DND-41 (cell line): ENCODE measurements at regions not wholly inside any gene's neighbourhood (a gene's known extent, or its start where the extent isn't known, plus 50 kb on each side); places are given as distances from the start of the nearest gene placed in this dataset.

Experiments used
- ATAC-seq: fragments of 200-7000 bp; cut with Tn5 transposase; 3 replicates; pipeline ENCODE4 v1.9.1; 2021; ENCODE audit warnings: low read depth; ENCODE audit not compliant: insufficient read depth
- DNase-seq: peaks from one replicate; pipeline ENCODE4 v3.0.0-alpha.2; 2020
- H2AFZ ChIP-seq: 2 replicates; pipeline ENCODE4 v1.6.0; 2012; ENCODE audit warnings: low read depth, low read length
- H3K27ac ChIP-seq: 2 replicates; pipeline ENCODE4 v1.5.1; 2012; ENCODE audit warnings: low read length, inconsistent platforms
- H3K27me3 ChIP-seq: fragments of 200-600 bp; sonication (generic); 2 replicates; pipeline ENCODE4 v1.6.0; 2012; ENCODE audit warnings: low read length, mild to moderate bottlenecking, inconsistent platforms; ENCODE audit not compliant: insufficient read depth, poor library complexity
- H3K36me3 ChIP-seq: 2 replicates; pipeline ENCODE4 v1.5.1; 2012; ENCODE audit warnings: low read length, inconsistent platforms; ENCODE audit not compliant: insufficient read depth
- H3K4me1 ChIP-seq: 2 replicates; pipeline ENCODE4 v1.5.1; 2012; ENCODE audit warnings: mild to moderate bottlenecking, low read length; ENCODE audit not compliant: insufficient read depth
- H3K4me2 ChIP-seq: 2 replicates; pipeline ENCODE4 v1.6.0; 2012; ENCODE audit warnings: mild to moderate bottlenecking, moderate library complexity, low read length, inconsistent platforms; ENCODE audit not compliant: insufficient read depth
- H3K4me3 ChIP-seq, 2 experiments: fragments of 200-600 bp in 1 of 2; shearing (Covaris generic) in 1 of 2; 2 replicates each; pipeline ENCODE4 v1.5.1; 2012 to 2016; ENCODE audit warnings: inconsistent platforms in 2 of 2, low read length in 2 of 2, mild to moderate bottlenecking in 2 of 2, low read depth in 1 of 2, moderate library complexity in 1 of 2
- H3K79me2 ChIP-seq: 2 replicates; pipeline ENCODE4 v1.6.0; 2012; ENCODE audit warnings: low read length, inconsistent platforms; ENCODE audit not compliant: insufficient read depth
- H3K9ac ChIP-seq: 2 replicates; pipeline ENCODE4 v1.6.0; 2012; ENCODE audit warnings: low read depth, mild to moderate bottlenecking, inconsistent platforms, low read length, moderate library complexity
- H3K9me3 ChIP-seq: 2 replicates; pipeline ENCODE4 v1.5.1; 2012; ENCODE audit warnings: low read length, moderate library complexity, mild to moderate bottlenecking, inconsistent platforms; ENCODE audit not compliant: insufficient read depth, severe bottlenecking
- H4K20me1 ChIP-seq: 2 replicates; pipeline ENCODE4 v1.6.0; 2012; ENCODE audit warnings: low read length; ENCODE audit not compliant: insufficient read depth
- CTCF ChIP-seq: IDR thresholded peaks from 2 replicates; pipeline ENCODE4 v1.5.1; 2012; ENCODE audit warnings: borderline replicate concordance, low read length, moderate library complexity, mild to moderate bottlenecking; ENCODE audit not compliant: poor library complexity, severe bottlenecking; ENCODE audit errors: extremely low read depth
- EZH2 ChIP-seq: IDR thresholded peaks from 3 replicates; pipeline ENCODE4 v1.6.1; 2012; ENCODE audit warnings: borderline replicate concordance, low read depth, mild to moderate bottlenecking, moderate library complexity, low read length, inconsistent platforms; ENCODE audit not compliant: severe bottlenecking

DNA sequence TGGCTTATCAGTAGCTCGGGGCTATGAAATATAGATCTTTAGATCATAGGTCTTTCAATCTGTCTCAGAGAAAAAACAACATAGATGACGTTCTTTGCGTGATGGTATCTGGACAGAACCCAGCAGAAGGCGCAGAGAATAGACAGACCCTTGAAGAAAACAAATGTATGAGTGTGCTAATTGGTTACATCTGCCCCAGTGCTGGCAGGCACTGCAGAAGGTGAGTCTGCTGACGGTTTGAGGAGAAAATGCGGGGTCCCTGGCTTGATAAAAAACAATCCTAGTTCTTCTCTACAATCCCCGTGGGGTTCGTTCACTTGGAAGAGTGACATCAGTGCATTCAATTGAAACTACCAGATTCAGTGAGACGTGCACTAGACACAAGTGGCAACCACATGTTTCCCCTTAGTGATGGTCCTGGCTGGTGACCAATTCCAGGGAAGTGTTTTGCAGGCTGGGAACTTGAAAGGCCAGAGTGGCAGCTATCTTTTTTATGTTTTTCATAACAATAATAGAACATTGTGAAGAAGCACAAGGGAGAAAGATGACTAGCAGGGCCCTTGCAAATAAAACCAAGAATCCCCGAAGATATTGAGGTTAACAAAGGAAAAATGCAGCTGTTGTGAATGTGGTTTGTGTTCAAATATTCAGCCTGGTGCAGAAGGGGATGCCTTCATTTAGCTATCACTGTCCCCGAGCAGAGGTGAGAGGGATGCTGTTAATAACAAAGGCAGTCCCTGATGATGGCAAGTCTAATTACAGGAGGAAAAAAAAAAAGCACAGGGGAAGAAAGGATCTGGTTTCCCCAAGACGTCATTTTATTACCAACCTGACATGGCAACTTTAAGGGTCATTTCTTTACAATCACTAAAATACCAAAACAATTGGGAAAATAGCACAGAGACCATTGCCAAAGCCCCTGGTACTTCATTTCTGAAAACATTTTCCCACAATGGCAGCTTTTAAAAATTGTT, 337.6 kb upstream of the FIGN start:
- TF ChIP-seq CTCF (no peak), EZH2 (no peak)
- DNase-seq (no peak), ATAC-seq (no peak)
- no peaks in the 10 kb centered on the region for H4K20me1 ChIP-seq
- no peaks in the 10 kb centered on the region for H3K9me3 ChIP-seq
- no peak overlapping the region for H3K27ac ChIP-seq
- H3K9ac ChIP-seq = no peak overlapping the region
- no peak overlapping the region for H2AFZ ChIP-seq
- H3K4me3 ChIP-seq = no peak overlapping the region
- no peaks in the 10 kb centered on the region for H3K4me1 ChIP-seq
- H3K36me3 ChIP-seq = no peaks in the 10 kb centered on the region
- H3K79me2 ChIP-seq = no peaks in the 10 kb centered on the region
- no peaks in the 10 kb centered on the region for H3K27me3 ChIP-seq
- no peak overlapping the region for H3K4me2 ChIP-seq

DNA sequence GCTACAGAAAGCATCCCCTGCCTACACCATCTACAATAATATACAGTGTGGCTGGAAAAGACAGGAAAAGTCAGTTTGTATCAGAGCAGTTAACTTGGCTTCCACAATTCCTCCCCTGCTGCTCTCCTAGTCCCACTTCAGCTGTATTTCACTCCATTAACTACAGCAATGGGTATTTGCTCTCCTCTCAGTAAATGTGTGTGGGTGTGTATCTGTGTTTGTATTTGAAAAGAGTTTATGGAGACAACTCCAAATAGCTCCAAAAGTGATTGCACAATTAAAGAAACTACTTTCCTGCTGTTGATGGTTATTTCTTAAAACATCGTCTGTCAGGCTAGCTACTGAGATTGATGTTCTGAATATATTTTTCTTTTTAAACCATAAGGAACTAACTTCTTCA, 333.7 kb upstream of the FIGN start:
- H3K27me3 ChIP-seq = no peaks in the 10 kb centered on the region
- H3K9me3 ChIP-seq = no peaks in the 10 kb centered on the region
- H4K20me1 ChIP-seq = no peaks in the 10 kb centered on the region
- no peaks in the 10 kb centered on the region for H3K79me2 ChIP-seq
- no peak overlapping the region for H3K27ac ChIP-seq
- no peak overlapping the region for H3K4me2 ChIP-seq
- DNase-seq = no peak
- no peaks in the 10 kb centered on the region for H3K36me3 ChIP-seq
- no peak for ATAC-seq
- H3K9ac ChIP-seq = no peak overlapping the region
- no peaks in the 10 kb centered on the region for H3K4me1 ChIP-seq
- no peak overlapping the region for H3K4me3 ChIP-seq
- TF ChIP-seq EZH2 (no peak), CTCF (no peak)
- H2AFZ ChIP-seq = no peak overlapping the region

- DNase-seq (no peak), ATAC-seq (no peak)
- Histone ChIP-seq H3K79me2 (no peaks in the 10 kb centered on the region), H3K27me3 (no peaks in the 10 kb centered on the region), H4K20me1 (no peaks in the 10 kb centered on the region), H3K4me3 (no peak overlapping the region), H3K4me2 (no peak overlapping the region), H3K36me3 (no peaks in the 10 kb centered on the region), H3K4me1 (no peaks in the 10 kb centered on the region), H3K27ac (no peak overlapping the region), H3K9ac (no peak overlapping the region), H3K9me3 (no peaks in the 10 kb centered on the region), H2AFZ (no peak overlapping the region)
- TF ChIP-seq EZH2 (no peak), CTCF (no peak)
Observed at GRCh38 chr2:164068063-164068462, 332.3 kb upstream of the FIGN start.
